Smooth muscle cell (in vitro differentiated cells): ENCODE measurements at regions not wholly inside any gene's neighbourhood (a gene's known extent, or its start where the extent isn't known, plus 50 kb on each side); places are given as distances from the start of the nearest gene placed in this dataset.

ENCODE experiments used
- DNase-seq: peaks from one replicate; lab custom pipeline; 2025; ENCODE audit not compliant: unreplicated experiment; lab: John Stamatoyannopoulos, UW
- H2AFZ ChIP-seq: fragments of 200-600 bp; sonication (generic); 2 replicates; pipeline ENCODE4 v1.6.0; 2016; ENCODE audit warnings: antibody characterized with exemption, low read depth, mild to moderate bottlenecking
- H3F3A ChIP-seq: fragments of 200-600 bp; sonication (generic); 2 replicates; pipeline ENCODE4 v1.6.0; 2017; ENCODE audit warnings: antibody characterized with exemption, low read depth
- H3K27ac ChIP-seq: fragments of 200-600 bp; sonication (generic); 2 replicates; pipeline ENCODE4 v1.5.1; 2016; ENCODE audit warnings: low read depth, mild to moderate bottlenecking
- H3K27me3 ChIP-seq: fragments of 200-600 bp; sonication (generic); 2 replicates; pipeline ENCODE4 v1.6.1; 2016; ENCODE audit warnings: low read depth, mild to moderate bottlenecking
- H3K36me3 ChIP-seq: fragments of 200-600 bp; sonication (generic); 2 replicates; pipeline ENCODE4 v1.5.1; 2016; ENCODE audit warnings: low read depth
- H3K4me1 ChIP-seq: fragments of 200-600 bp; sonication (generic); 2 replicates; pipeline ENCODE4 v1.5.1; 2016; ENCODE audit warnings: low read depth
- H3K4me2 ChIP-seq: fragments of 200-600 bp; sonication (generic); 2 replicates; pipeline ENCODE4 v1.6.0; 2016; ENCODE audit warnings: mild to moderate bottlenecking
- H3K4me3 ChIP-seq: fragments of 200-600 bp; sonication (generic); 2 replicates; pipeline ENCODE4 v1.5.1; 2016; ENCODE audit warnings: mild to moderate bottlenecking
- H3K79me2 ChIP-seq: fragments of 200-600 bp; sonication (generic); 2 replicates; pipeline ENCODE4 v1.6.0; 2016; ENCODE audit warnings: low read depth, mild to moderate bottlenecking
- H3K9ac ChIP-seq: fragments of 200-600 bp; sonication (generic); 2 replicates; pipeline ENCODE4 v1.6.0; 2016; ENCODE audit warnings: low read depth
- H3K9me3 ChIP-seq: fragments of 200-600 bp; sonication (generic); replicated peaks from 2 replicates; pipeline ENCODE4 v1.5.1; 2016; ENCODE audit warnings: low read depth
- H4K20me1 ChIP-seq: fragments of 200-600 bp; sonication (generic); 2 replicates; pipeline ENCODE4 v1.6.0; 2016; ENCODE audit warnings: low read depth
- WGBS: methylation state at CpG from one replicate; pipeline ENCODE4 v1.1.7; 2016; ENCODE audit warnings: low lambda C conversion rate; 5-methylcytosine and 5-hydroxymethylcytosine counted together
- TF ChIP-seq, protein P1 (sequence below): fragments of 200-600 bp; sonication (generic); IDR thresholded peaks from 2 replicates; pipeline ENCODE4 v1.5.1; 2017; ENCODE audit warnings: borderline replicate concordance, mild to moderate bottlenecking, antibody characterized with exemption; ENCODE audit not compliant: insufficient read depth, poor library complexity, severe bottlenecking

DNA sequence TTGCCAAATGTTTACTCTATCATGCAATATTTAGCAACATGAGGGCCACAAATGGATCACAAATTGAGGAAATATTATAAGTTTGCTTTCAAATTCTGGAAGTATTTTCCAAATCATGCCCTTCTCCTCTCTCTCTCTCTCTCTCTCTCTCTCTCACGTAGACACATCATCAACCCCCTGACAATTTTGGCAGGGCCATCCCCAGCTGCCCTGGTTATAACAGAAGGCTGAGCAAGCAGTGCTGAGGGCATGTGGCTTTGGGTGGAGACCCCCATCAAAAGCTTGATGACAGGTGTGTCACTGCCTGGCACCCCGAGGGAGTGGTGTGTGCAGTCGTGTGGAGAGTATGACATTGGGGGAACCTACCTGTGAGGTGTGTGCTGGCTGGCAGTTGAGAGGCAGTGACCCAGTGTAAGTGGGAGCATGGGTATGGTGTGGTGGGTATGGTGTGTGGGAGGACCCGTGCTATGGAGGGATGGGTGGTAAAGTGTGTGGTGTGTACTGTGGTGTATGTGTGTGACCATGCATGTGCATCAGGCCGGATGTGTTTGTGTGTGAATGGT is 224.5 kb downstream of the TTC32 start:
- Histone ChIP-seq H4K20me1 (no peaks in the 10 kb centered on the region), H3K79me2 (no peaks in the 10 kb centered on the region), H3K9ac (no peak overlapping the region), H3K4me2 (no peak overlapping the region), H2AFZ (no peak overlapping the region), H3K9me3 (no peaks in the 10 kb centered on the region), H3K4me1 (no peaks in the 10 kb centered on the region), H3K27ac (no peak overlapping the region), H3K27me3 (peaks cover 32% of the 10 kb centered on the region), H3K36me3 (no peaks in the 10 kb centered on the region), H3K4me3 (no peak overlapping the region), H3F3A (no peaks in the 10 kb centered on the region)
- TF ChIP-seq, protein P1, sequence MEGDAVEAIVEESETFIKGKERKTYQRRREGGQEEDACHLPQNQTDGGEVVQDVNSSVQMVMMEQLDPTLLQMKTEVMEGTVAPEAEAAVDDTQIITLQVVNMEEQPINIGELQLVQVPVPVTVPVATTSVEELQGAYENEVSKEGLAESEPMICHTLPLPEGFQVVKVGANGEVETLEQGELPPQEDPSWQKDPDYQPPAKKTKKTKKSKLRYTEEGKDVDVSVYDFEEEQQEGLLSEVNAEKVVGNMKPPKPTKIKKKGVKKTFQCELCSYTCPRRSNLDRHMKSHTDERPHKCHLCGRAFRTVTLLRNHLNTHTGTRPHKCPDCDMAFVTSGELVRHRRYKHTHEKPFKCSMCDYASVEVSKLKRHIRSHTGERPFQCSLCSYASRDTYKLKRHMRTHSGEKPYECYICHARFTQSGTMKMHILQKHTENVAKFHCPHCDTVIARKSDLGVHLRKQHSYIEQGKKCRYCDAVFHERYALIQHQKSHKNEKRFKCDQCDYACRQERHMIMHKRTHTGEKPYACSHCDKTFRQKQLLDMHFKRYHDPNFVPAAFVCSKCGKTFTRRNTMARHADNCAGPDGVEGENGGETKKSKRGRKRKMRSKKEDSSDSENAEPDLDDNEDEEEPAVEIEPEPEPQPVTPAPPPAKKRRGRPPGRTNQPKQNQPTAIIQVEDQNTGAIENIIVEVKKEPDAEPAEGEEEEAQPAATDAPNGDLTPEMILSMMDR, result no peak
- WGBS, result 79% methylated on average over 5 of the region's 5 CpGs
- DNase-seq, result no peak

GRCh38 chr2:19676770-19677169 is 225.0 kb downstream of the TTC32 start:
- no peak overlapping the region for H2AFZ ChIP-seq
- no peaks in the 10 kb centered on the region for H4K20me1 ChIP-seq
- H3K36me3 ChIP-seq, result no peaks in the 10 kb centered on the region
- H3K4me1 ChIP-seq, result no peaks in the 10 kb centered on the region
- H3K27me3 ChIP-seq, result peaks cover 35% of the 10 kb centered on the region
- no peaks in the 10 kb centered on the region for H3F3A ChIP-seq
- TF ChIP-seq, protein P1, result no peak
- 77% methylated on average over 6 of the region's 6 CpGs for WGBS
- H3K9me3 ChIP-seq, result no peaks in the 10 kb centered on the region
- H3K9ac ChIP-seq, result no peak overlapping the region
- no peak overlapping the region for H3K4me2 ChIP-seq
- H3K79me2 ChIP-seq, result no peaks in the 10 kb centered on the region
- H3K4me3 ChIP-seq, result no peak overlapping the region
- H3K27ac ChIP-seq, result no peak overlapping the region
- no peak for DNase-seq

GRCh38 chr2:19675856-19676460 is 225.8 kb downstream of the TTC32 start:
- WGBS, result 70% methylated on average over 13 of the region's 13 CpGs
- H4K20me1 ChIP-seq, result no peaks in the 10 kb centered on the region
- no peaks in the 10 kb centered on the region for H3K4me1 ChIP-seq
- no peak overlapping the region for H2AFZ ChIP-seq
- TF ChIP-seq, protein P1, result no peak
- H3K4me2 ChIP-seq, result no peak overlapping the region
- H3K9ac ChIP-seq, result no peak overlapping the region
- H3K79me2 ChIP-seq, result no peaks in the 10 kb centered on the region
- H3K36me3 ChIP-seq, result no peaks in the 10 kb centered on the region
- H3K9me3 ChIP-seq, result no peaks in the 10 kb centered on the region
- no peak overlapping the region for H3K4me3 ChIP-seq
- H3K27me3 ChIP-seq, result peaks cover 40% of the 10 kb centered on the region
- no peak overlapping the region for H3K27ac ChIP-seq
- DNase-seq, result no peak
- H3F3A ChIP-seq, result no peaks in the 10 kb centered on the region
